ENCODE measurements at regions not wholly inside any gene's neighbourhood (a gene's known extent, or its start where the extent isn't known, plus 50 kb on each side); places are given as distances from the start of the nearest gene placed in this dataset.

GRCh38 chr11:37811349-37811748, 1213.3 kb upstream of the RAG2 start:
- Histone ChIP-seq H3K36me3 (ENCODE audit: insufficient read depth, low read length) (no peaks in the 10 kb centered on the region), H3K4me1 (ENCODE audit: insufficient read depth, low read length, poor library complexity, severe bottlenecking) (no peaks in the 10 kb centered on the region), H3K4me2 (ENCODE audit: low read length) (no peak overlapping the region), H4K20me1 (ENCODE audit: insufficient read depth, low read length) (no peaks in the 10 kb centered on the region), H3K9me2 (ENCODE audit: insufficient read depth, low read length) (no peaks in the 10 kb centered on the region), H3K9me3 (ENCODE audit: low read length) (no peaks in the 10 kb centered on the region), H3K79me2 (ENCODE audit: insufficient read depth, low read depth, low read length) (no peaks in the 10 kb centered on the region), H3K4me3 (ENCODE audit: low read depth, low read length, poor library complexity, severe bottlenecking) (no peak overlapping the region), H3K27ac (ENCODE audit: low read depth, low read length, poor library complexity, severe bottlenecking) (no peak overlapping the region), H2AFZ (ENCODE audit: low read length) (no peak overlapping the region)
- no TSS peak for BruUV-seq (replicated peaks)
- DNase-seq (ENCODE audit: low spot score) = no peak
- intact Hi-C loops (cut with micrococcal nuclease; ENCODE audit: unreplicated experiment) = no loop called here
- ChIA-PET POLR2A (no interaction called here), CTCF (ENCODE audit: unreplicated experiment) (no interaction called here)
- no peak for TF ChIP-seq CTCF (conservative IDR thresholded peaks at IDR 0.05; ENCODE audit: low read length)
- TF ChIP-seq EZH2phosphoT487 (IDR thresholded peaks at IDR 0.05; ENCODE audit: borderline replicate concordance, low read depth, low read length) = no peak

GRCh38 chr11:37804666-37805065, 1206.6 kb upstream of the RAG2 start:
- Histone ChIP-seq H3K9me2 (ENCODE audit: insufficient read depth, low read length) (no peaks in the 10 kb centered on the region), H2AFZ (ENCODE audit: low read length) (no peak overlapping the region), H3K36me3 (ENCODE audit: insufficient read depth, low read length) (no peaks in the 10 kb centered on the region), H3K9me3 (ENCODE audit: low read length) (0 out of 2 replicates have a peak, but pooled peaks cover under 1% of the 10 kb centered on the region), H4K20me1 (ENCODE audit: insufficient read depth, low read length) (no peaks in the 10 kb centered on the region), H3K79me2 (ENCODE audit: insufficient read depth, low read depth, low read length) (no peaks in the 10 kb centered on the region), H3K4me3 (ENCODE audit: low read depth, low read length, poor library complexity, severe bottlenecking) (no peak overlapping the region), H3K27ac (ENCODE audit: low read depth, low read length, poor library complexity, severe bottlenecking) (no peak overlapping the region), H3K4me1 (ENCODE audit: insufficient read depth, low read length, poor library complexity, severe bottlenecking) (no peaks in the 10 kb centered on the region), H3K4me2 (ENCODE audit: low read length) (no peak overlapping the region)
- ChIA-PET CTCF (ENCODE audit: unreplicated experiment) (no interaction called here), POLR2A (no interaction called here)
- BruUV-seq (replicated peaks) = no TSS peak
- intact Hi-C loops (cut with micrococcal nuclease; ENCODE audit: unreplicated experiment) = no loop called here
- no peak for DNase-seq (ENCODE audit: low spot score)
- TF ChIP-seq CTCF (conservative IDR thresholded peaks at IDR 0.05; ENCODE audit: low read length) = no peak
- no peak for TF ChIP-seq EZH2phosphoT487 (IDR thresholded peaks at IDR 0.05; ENCODE audit: borderline replicate concordance, low read depth, low read length)

DNA sequence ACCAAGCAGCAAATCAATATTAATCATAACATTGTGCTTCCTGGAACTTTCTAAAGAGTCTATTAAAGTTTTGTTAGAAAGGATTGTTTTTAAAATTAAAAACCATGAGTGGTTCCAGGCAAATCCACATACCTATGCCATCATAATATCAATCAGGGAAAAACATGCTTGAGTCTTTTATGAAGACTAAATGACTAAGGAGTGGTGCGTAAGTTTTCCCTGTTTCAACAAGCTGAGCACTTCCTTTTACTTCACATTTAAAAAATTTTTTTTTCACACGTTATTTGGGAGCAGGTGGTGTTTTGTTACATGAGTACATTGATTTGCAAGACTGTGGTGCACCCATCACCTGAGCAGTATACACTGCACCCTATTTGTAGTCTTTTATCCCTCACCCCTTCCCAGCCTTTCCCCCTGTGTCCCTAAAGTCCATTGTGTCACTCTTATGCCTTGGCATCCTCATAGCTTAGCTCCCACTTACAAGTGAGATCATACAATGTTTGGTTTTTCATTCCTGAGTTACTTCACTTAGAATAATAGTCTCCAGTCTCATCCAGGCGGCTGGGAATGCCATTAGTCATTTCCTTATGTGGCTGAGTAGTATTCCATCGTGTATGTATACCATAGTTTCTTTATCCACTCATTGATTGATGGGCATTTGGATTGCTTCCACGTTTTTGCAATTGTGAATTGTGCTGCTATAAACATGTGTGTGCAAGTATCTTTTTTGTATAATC, 1190.3 kb upstream of the RAG2 start:
- H2AFZ ChIP-seq (ENCODE audit: low read length) = no peak overlapping the region
- H3K9me2 ChIP-seq (ENCODE audit: insufficient read depth, low read length) = no peaks in the 10 kb centered on the region
- no peak overlapping the region for H3K27ac ChIP-seq (ENCODE audit: low read depth, low read length, poor library complexity, severe bottlenecking)
- H3K79me2 ChIP-seq (ENCODE audit: insufficient read depth, low read depth, low read length) = no peaks in the 10 kb centered on the region
- H3K4me1 ChIP-seq (ENCODE audit: insufficient read depth, low read length, poor library complexity, severe bottlenecking) = no peaks in the 10 kb centered on the region
- POLR2A ChIA-PET = no interaction called here
- DNase-seq (ENCODE audit: low spot score) = no peak
- intact Hi-C loops (cut with micrococcal nuclease; ENCODE audit: unreplicated experiment) = no loop called here
- H3K9me3 ChIP-seq (ENCODE audit: low read length) = no peaks in the 10 kb centered on the region
- H3K36me3 ChIP-seq (ENCODE audit: insufficient read depth, low read length) = no peaks in the 10 kb centered on the region
- BruUV-seq (replicated peaks) = no TSS peak
- CTCF ChIA-PET (ENCODE audit: unreplicated experiment) = no interaction called here
- TF ChIP-seq EZH2phosphoT487 (IDR thresholded peaks at IDR 0.05; ENCODE audit: borderline replicate concordance, low read depth, low read length) = no peak
- TF ChIP-seq CTCF (conservative IDR thresholded peaks at IDR 0.05; ENCODE audit: low read length) = no peak
- H3K4me3 ChIP-seq (ENCODE audit: low read depth, low read length, poor library complexity, severe bottlenecking) = no peak overlapping the region
- H4K20me1 ChIP-seq (ENCODE audit: insufficient read depth, low read length) = no peaks in the 10 kb centered on the region
- no peak overlapping the region for H3K4me2 ChIP-seq (ENCODE audit: low read length)

Data from OCI-LY7 (cell line).